COLO668 (cell line): ENCODE measurements at regions not wholly inside any gene's neighbourhood (a gene's known extent, or its start where the extent isn't known, plus 50 kb on each side); places are given as distances from the start of the nearest gene placed in this dataset.
"Not testable (repeated sequence)": the region's sequence is repeated elsewhere in the genome, so short reads cannot be mapped to it uniquely, and the experiment has no call there.

Experiments used
- DNase-seq: peaks from one replicate; lab custom pipeline; 2025; ENCODE audit not compliant: unreplicated experiment; lab: John Stamatoyannopoulos, UW

DNA sequence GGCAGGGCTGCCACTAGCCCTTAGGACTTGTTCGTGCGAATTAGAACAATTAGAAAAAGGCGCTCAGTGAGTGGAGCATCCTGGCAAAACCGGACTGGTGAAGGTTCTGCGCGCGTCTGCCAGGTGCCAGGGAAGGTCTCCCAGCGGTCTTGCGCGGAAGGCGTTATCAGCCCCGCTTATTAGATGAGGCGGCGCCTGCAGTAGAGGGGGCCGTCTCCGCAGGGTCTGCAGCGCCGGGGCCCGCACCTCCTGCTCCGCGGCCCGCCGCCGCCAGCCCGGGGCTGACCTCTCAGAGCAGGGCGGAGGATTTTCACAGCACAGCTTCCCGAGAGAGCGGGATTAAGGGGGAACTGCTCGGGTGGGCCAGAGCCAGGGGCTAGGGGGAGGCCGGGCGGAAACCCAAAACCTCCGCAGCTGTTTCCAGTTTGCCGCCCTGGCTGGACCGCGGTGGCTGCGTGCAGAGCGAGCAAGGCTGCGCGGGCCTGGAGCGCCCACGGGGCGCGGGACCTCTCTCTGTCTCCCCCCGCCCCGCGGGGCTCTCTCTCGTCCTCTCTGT lies 155.2 kb downstream of the FOXD2 start:
- DNase-seq: no peak

DNA sequence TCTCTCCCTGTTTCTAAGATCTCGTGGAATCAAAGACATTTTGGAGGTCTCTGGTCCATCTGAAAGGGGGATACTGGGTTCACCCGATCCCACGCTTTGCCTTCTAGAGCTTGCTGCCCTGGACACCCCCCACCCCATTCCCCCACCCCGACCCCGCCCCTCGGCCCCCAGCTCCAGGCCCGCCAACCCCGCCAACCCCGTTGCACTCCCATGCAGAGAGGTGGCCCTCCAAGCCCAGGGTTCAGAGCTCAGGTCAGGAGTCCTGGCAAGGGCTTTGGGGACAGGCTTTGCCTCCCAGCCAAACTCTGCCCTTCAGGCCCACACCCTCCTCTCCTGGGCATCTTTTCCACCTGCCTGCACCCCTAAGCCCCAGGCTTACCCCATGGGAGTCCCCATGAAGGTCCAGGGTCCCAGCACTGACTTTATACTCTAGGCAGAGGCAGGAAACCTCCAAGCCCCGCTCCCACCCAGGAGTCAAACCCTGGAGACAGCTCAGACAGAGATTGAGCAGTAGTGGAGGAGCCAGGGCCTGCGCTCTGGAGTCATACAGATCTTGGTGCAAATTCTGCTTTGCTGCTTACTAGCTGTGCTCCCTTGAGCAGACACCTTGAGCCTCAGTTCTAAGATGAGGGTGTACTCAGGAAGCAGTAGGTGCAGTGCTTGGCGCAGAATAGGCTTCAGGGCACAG lies 155.9 kb downstream of the FOXD2 start:
- DNase-seq: no peak

DNA sequence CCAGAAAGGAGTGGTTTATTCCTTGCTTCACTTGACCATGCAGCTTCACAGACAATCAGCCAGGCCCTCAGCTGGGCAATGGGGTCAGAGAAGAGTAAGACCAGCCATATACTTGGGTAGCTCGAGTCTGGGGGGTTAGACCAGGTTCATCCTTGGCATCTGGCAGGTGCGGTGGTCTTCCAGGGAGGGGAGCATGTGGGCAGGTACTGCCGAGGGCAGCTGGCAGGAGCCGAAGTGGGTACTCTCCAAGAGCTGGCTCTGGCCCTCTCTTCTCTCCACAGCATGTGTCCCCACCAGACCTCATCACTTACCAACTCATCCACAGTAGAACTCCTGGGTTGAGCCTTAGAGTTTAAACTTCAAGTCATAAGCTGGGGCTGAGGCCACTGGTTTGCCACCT lies 156.8 kb downstream of the FOXD2 start:
- no peak for DNase-seq

DNA sequence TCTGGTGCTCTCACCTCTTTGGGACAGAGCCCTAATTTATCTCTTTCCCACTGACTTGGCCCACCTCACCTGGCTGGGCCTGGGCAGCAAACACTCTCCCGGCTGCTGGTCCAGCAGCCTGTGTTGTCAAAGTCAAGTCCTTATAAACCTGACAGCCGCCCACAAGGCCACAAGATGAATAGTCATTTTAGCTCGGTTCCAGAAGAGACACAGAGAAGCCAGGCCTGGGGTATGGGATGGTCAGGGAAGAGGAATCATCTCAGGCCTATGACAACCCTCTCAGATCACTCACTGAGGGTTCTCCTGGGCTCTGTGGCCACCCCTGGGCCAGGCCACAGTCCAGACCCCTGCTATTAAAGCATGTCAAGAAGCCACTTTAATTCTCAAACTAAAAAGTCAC lies 158.5 kb downstream of the FOXD2 start:
- no peak for DNase-seq

DNA sequence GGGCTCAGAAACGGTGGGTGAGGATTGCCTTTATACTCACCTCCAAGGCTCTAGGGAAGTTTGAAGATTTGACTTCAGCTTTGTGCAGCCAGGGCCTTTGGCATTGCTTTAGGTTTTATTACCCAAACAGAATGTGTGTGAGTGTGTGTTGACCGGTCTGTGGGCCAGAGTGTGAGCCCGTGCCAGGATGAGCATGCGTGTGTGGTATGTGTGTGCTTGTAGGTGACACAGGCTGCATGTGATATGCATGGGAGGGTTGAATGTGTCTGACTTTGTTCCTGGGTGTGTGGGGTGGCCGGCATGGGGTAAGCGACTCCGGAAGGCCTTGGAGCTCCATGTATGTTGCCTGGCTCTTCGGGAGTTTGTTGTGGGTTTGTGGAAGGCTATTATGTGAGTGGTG lies 160.5 kb downstream of the FOXD2 start:
- no peak for DNase-seq

DNA sequence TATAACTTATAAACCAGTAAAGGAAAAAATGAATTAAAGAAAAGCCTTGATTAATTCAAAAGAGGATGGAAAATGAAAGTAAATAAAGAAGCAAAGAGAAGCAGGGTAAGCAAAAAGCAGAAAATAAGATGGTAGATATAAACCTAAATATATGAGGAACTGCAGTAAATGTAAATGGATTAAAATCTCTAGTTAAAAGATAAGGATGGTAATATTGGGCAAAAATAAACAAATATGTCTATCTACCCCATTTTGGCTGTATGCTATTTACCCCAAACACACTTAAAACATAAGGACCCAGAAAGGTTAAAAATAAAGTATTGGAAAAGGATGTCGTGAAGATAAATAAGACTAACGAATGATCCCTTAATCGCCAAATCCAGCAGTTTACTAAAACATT lies 161.9 kb downstream of the FOXD2 start:
- no peak for DNase-seq

DNA sequence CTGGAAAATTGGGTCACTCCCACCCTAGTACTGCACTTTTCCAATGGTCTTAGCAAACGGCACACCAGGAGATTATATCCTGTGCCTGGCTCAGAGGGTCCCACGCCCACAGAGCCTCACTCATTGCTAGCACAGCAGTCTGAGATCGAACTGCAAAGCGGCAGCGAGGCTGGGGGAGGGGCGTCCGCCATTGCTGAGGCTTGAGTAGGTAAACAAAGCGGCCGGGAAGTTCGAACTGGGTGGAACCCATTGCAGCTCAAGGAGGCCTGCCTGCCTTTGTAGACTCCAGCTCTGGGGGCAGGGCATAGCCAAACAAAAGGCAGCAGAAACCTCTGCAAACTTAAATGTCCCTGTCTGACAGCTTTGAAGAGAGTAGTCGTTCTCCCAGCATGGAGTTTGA lies 164.6 kb downstream of the FOXD2 start:
- not testable (repeated sequence) for DNase-seq

DNA sequence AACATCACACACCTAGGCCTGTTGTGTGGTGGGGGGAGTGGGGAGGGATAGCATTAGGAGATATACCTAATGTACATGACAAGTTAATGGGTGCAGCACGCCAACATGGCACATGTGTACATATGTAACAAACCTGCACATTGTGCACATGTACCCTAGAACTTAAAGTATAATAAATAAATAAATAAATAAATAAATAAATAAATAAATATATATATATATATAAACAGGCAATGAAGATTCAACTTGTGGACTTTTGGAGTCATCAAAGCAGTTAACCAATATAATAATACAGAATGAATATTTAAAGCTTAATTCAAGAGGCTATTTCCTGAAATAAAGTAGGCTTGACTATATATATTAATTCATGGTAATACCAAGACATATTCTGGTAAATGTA lies 167.0 kb downstream of the FOXD2 start:
- DNase-seq: not testable (repeated sequence)

DNA sequence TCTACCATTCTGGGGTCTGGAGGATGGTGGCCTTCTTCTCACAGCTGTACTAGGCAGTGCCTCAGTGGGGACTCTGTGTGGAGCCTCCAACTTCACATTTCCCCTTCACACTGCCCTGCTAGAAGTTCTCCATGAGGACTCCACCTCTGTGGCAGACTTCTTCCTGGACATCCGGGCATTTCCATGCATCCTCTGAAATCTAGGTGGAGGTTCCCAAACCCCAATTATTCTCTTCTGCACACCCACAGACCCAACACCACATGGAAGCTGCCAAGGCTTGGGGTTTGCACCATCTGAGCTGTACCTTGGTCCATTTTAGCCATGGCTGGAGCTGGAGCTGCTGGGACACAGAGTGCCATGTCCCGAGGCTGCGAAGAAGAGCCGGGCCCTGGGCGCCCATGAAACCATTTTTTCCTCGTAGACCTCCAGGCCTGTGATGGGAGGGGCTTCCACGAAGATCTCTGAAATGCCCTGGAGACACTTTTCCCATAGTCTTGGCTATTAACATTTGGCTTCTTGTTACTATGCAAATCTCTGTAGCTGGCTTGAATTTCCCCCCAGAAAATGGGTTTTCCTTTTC lies 170.5 kb downstream of the FOXD2 start:
- no peak for DNase-seq

DNA sequence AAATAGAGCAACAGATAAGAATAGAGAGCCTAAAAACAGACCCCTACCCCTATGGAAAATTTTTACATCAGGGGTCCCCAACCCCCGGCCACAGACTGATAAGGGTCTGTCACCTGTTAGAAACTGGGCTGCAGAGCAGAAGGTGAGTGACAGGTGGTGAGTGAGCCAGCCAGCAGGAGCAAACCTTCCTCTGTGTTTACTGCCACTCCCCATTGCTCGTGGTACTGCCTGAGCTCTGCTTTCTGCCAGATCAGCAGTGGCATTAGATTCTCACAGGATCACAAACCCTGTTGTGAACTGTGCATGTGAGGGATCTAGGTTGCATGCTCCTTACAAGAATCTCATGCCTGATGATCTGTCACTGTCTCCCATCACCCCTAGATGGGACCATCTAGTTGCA lies 174.1 kb downstream of the FOXD2 start:
- no peak for DNase-seq

DNA sequence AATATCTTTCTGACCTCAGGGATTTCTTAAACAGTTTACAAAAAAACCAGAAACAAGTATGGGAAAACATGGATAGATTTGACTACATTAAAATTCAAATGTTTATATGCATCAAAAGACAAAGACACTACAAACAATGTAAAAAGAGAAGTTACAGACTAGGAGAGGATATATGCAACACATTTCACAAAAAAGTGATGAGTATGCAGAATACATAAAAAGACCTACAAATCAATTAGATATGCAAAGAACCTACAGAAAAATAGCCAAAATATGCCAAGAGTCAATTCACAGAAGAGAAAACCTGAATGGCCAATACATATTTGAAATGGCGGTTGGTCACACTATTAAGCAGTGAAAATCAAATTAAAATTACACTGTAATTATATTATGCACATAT lies 175.0 kb downstream of the FOXD2 start:
- no peak for DNase-seq

DNA sequence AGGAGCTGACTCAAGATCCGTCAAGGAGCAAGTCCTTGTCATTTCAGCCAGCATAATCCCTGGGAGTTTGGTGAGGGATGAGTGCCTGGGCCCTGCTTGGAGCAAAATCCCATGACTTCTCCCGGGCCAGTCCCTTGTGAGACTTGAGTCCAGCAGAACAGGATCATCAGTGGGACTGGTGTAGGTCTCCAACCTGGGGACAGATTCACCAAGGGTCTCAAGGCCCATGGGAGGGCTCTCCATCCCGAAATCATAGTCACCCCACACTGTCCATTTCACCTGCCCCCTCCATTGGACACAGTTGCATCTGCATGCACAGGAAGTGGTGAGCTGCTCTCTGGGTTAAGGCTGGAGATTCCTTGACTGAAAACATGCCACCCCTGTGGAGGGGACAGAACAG lies 178.2 kb downstream of the FOXD2 start:
- DNase-seq: no peak

DNA sequence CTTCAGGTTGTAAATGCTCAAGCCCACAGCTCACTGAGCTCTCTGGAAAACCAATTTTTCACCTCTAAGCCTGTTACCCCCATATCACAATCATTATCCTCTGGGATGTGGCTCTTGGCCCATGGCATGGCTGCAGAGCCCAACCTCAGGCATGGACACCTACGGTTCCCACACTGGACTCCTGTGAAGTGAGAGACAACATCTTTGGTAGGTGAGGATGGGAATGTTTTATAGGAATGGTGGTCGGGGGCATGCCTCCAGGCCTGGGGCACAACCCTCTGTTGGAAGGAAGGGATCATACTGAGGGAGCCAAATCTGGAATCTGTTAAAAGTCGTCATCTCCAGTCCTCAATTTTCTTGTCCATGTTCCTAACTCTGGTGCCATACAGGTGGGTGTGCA lies 179.1 kb downstream of the FOXD2 start:
- DNase-seq: no peak

DNA sequence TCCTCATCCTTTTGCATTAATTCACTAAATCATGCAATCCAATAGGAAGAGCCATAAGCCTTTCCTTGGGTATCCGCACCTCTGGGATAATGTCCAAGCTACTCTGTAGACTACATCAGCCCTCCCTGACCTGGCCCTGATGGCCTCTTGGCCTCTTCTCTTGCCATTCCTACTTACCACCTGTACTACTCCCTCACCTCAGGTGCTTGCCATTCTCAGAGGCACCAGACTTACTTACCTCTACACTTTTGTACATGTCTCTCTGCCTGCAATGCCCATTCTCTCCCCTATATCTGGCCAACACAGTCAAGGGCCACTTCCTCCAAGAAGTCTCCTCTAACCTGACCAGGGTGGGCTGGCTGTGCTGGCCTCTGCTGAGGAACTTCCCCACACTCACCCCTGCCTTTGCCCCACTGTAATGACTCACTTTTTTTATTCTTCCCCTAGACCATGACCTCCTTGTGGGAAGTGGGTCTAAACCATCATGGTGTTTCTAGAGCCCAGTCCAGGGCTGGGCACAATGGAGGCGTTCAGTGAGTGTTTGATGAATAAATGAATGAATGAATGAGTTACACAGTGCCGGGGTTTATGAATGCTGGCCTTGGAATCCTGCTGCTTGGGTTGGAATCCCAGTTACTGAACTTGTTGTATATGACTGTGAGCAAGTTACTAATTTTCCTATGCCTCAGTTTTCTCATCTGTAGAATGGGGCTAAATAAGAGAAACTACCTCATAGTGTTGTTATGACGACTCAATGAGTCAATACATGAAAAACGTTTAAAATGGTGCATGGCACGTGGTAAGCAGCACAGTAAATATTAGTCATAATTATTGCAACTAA lies 179.8 kb downstream of the FOXD2 start:
- no peak for DNase-seq

DNA sequence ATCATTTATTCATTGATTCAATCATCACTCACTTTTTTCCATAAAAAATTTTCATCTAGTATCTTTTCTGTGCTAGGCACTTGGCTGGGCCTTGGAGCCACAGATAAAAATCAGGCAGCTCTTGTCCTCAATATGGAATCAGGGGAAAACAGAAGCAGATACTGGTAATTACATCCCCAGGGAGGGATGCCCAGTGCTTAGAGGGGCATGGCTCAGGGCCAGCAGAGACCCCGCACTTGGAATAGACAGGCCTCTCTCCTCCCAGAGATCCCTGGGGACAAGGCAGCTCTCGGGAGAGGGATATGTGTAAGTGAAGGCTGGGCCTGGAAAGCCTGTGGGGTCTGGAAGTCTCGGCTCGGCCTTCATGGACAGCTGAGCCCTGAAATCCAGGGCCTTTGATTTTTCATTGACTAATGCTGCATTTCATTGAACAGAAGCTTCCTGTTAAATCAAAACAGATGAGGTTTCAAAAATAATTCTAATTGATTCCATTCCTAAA lies 180.4 kb downstream of the FOXD2 start:
- DNase-seq: no peak

DNA sequence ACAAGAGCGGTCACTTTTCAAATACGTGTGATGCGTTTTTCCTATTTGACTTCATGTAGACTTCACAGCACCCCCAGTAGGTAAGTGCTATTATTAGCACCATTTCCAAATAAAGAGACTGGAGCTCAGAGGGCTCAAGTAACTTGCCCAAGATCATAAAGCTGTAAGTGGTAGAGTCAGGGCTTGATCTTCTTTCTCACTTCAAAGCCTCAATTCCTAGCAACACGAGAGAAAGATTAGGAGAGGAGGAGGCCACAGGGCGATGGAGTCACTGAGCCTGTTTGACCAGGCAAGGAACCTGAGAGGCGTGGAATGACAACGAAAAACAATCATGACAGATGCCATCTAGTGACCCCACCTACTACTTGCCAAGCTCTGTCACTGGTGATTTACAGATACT lies 181.0 kb downstream of the FOXD2 start:
- DNase-seq: no peak

DNA sequence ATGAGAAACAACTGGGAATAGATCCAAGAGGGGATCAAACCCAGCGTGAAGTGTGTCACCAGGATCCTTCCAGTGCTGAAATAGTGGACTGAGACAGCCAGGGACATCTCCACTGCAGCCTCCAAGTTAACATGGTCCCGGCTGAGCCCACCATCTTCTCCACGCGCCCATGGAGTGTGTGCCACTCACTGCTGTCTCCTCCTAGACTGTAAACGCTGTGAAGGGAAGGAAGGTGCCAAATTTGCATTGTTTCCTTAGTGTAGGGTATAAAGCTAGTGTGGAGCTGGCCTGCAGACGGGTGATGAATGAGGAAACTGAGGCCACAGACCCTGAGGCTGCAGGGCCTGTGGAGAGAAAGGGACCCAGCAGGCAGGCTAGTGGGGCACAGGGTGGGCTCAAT lies 183.6 kb downstream of the FOXD2 start:
- DNase-seq: no peak

DNA sequence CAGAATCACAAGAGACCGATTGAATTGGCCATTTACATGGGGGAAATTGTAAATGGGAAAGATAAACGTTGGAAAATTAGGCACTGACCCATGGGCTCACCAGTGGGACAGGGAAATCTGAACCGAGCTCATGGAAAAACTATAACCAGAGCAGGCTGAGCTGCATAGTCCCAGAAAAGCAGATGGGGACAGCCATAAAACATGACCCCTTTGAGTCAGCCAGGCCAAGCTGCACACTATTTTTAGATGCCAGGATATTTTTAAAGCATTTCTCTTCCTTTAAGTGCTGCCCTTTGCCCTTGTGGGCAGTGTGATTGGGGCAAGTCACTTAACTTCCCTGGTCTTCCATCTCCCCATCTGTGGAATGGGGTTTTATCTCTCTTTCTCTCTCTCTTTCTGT lies 184.1 kb downstream of the FOXD2 start:
- DNase-seq: no peak

DNA sequence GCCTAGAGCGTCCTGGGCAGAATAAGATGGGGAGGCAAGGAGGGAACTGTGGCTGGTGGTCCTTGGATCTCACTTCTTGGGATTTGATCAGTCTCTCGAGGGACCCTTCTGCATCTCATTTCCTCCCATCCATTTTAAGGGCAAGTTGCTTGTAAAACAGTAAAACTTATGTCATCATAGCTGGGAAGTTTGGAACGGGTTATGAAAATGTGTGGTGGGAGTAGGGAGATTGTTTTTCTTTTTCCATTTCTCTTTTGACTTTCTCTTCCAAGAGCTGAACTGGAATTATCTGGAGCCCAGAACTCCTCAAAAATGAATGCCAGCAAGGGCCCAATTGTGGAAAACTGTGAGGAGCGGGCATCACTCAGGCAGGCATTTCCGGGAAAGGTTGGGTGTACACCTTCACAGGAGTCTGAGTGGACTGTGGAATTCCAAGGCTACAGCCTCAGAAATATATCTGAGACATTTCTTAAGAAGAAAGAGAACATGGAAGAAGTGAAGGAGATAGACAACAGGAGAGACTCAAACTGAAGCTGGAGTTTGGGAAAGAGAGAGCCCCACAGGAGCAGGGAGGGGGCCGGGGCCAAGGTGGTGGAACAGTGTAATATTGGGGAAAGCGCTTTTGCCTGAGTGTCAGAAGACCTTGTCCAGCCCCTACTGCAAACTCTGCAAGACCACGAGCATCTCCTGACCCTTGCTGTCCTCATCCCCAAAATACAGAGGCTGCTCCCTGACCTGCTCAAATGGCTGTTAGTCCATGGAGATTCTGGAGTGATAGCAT lies 185.1 kb downstream of the FOXD2 start:
- DNase-seq: no peak

DNA sequence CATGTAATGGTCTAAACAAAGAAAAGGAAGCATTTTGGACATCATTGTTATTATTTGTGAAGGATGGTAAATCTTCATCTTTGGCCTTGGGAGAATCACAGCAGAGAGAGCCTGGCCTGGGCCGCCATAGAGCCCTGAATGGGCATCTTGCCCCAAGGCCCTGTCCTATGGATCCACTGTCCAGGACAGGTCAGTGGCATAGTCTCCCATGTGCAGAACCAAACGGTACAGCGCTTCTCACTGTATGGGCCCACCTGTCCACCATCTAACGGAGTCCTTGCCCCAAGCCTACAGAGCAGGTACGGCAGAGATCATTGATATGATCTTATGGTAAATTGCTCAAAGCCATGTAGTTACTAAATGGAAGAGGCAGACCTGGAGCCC lies 185.7 kb downstream of the FOXD2 start:
- no peak for DNase-seq

DNA sequence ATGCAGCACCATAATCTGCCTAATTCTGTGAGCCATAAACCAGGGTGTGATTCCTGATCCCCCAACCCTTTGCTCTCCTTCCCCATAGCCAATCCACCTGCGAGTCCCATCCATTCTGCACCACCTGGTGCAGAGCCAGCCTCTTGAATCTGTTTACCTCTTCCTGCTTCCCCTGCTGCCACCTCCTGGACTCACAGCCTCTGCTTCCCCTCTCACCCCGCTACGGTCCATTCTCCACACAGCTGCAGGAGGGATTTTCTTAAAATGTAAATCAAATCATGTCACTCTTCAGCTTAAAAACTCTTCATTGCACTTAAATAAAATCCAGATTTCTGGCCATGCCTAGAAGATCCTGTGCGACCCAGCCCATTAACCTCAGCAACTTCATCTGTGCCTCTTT lies 186.7 kb downstream of the FOXD2 start:
- DNase-seq: peak; percentile 60
